Esophagus muscularis mucosa (tissue), 4 donors: ENCODE measurements at regions not wholly inside any gene's neighbourhood (a gene's known extent, or its start where the extent isn't known, plus 50 kb on each side); places are given as distances from the start of the nearest gene placed in this dataset.

ENCODE experiments used
- DNase-seq: peaks from one replicate; pipeline ENCODE4 v3.0.0-alpha.2; 2017; ENCODE audit errors: extremely low spot score
- H3K27ac ChIP-seq, 4 donors: fragments of 200-600 bp; sonication (generic); replicated peaks in 1 of 4; 1 replicate in 3 of 4; 2 replicates in 1 of 4; pipeline ENCODE4 v1.5.1; 2016 to 2019; ENCODE audit warnings: mild to moderate bottlenecking in 1 of 4
- H3K27me3 ChIP-seq, 4 donors: fragments of 200-600 bp; sonication (generic); one replicate each; pipeline versions ENCODE4 v1.5.1 to v1.6.0; 2016 to 2019
- H3K36me3 ChIP-seq, 4 donors: fragments of 200-600 bp; sonication (generic); one replicate each; pipeline ENCODE4 v1.5.1; 2016 to 2019
- H3K4me1 ChIP-seq, 4 donors: fragments of 200-600 bp; sonication (generic); one replicate each; pipeline ENCODE4 v1.5.1; 2016 to 2019
- H3K4me3 ChIP-seq, 4 donors: fragments of 200-600 bp; sonication (generic); 1 replicate in 2 of 4; 2 replicates in 2 of 4; pipeline ENCODE4 v1.5.1; 2016 to 2019; ENCODE audit warnings: mild to moderate bottlenecking in 4 of 4, moderate library complexity in 1 of 4
- H3K9me3 ChIP-seq, 4 donors: fragments of 200-600 bp; sonication (generic); 1 replicate in 3 of 4; 2 replicates in 1 of 4; pipeline ENCODE4 v1.5.1; 2016 to 2019
- EP300 ChIP-seq: sonication (generic); formaldehyde crosslinking; IDR thresholded peaks from one replicate; pipeline ENCODE4 v1.6.1; 2017; ENCODE audit warnings: antibody characterized with exemption
- POLR2A ChIP-seq: fragments of 450-650 bp; IDR thresholded peaks from one replicate; pipeline ENCODE4 v1.6.1; 2017; ENCODE audit warnings: antibody characterized with exemption, moderate library complexity, mild to moderate bottlenecking, low read depth
- POLR2AphosphoS5 ChIP-seq, 2 donors: sonication (generic); formaldehyde crosslinking; IDR thresholded peaks; one replicate each; pipeline ENCODE4 v1.6.1; 2017; ENCODE audit warnings: antibody characterized with exemption in 2 of 2
- whole genome bisulfite sequencing: methylation state at CpG from one replicate; pipeline ENCODE4 v1.1.5; 2018; 5-methylcytosine and 5-hydroxymethylcytosine counted together
- intact Hi-C: fragments of 100-400 bp; cut with DNase I; formaldehyde crosslinking; loops from one replicate; pipeline ENCODE4 v1.15.1; 2023
- TF ChIP-seq, protein P1 (sequence below), 3 experiments: fragments of 200-600 bp in 2 of 3; fragments of 450-650 bp in 1 of 3; sonication (generic) in 2 of 3; IDR thresholded peaks; one replicate each; pipeline ENCODE4 v1.5.1; 2017 to 2019; ENCODE audit warnings: antibody characterized with exemption in 3 of 3, mild to moderate bottlenecking in 2 of 3, moderate library complexity in 1 of 3

DNA sequence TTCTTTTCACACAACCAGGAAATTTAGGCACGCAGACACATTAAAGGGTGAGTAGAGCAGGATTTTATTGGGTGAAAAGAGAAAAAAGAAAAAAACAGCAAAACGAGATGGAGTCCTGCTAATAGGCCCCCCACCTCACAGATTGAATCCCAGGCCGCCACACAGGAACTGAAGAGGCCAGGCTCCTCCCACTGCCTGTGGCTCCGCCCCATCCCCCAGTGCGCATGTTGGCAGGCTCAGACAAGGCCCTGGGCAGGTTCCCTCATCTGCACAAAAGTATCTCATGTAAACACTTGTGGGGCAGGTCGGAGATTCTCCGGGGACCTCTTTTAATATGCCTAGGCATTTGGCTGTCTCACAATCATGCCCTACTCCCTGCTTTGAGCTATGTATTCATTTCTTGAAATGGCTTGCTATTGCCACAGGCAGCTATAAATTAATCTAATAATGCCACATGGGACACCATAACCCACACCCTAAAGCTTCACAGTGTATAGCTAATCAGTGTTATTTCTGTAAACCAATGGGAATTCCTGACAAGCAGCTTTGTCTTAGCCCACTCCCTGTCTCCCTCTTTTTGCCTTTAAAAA lies 76.2 kb upstream of the KIF5B start:
- H3K9me3 ChIP-seq, result no peaks in the 10 kb centered on the region
- TF ChIP-seq, protein P1, sequence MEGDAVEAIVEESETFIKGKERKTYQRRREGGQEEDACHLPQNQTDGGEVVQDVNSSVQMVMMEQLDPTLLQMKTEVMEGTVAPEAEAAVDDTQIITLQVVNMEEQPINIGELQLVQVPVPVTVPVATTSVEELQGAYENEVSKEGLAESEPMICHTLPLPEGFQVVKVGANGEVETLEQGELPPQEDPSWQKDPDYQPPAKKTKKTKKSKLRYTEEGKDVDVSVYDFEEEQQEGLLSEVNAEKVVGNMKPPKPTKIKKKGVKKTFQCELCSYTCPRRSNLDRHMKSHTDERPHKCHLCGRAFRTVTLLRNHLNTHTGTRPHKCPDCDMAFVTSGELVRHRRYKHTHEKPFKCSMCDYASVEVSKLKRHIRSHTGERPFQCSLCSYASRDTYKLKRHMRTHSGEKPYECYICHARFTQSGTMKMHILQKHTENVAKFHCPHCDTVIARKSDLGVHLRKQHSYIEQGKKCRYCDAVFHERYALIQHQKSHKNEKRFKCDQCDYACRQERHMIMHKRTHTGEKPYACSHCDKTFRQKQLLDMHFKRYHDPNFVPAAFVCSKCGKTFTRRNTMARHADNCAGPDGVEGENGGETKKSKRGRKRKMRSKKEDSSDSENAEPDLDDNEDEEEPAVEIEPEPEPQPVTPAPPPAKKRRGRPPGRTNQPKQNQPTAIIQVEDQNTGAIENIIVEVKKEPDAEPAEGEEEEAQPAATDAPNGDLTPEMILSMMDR (IDR thresholded peaks at IDR 0.05), result no peak
- no peak for TF ChIP-seq POLR2A
- no peak for TF ChIP-seq POLR2AphosphoS5 (IDR thresholded peaks at IDR 0.05)
- no peak for TF ChIP-seq EP300
- no peaks in the 10 kb centered on the region for H3K36me3 ChIP-seq
- DNase-seq, result no peak
- 92% methylated on average over 7 of the region's 7 CpGs for WGBS
- intact Hi-C loops, result no loop called here
- no peak overlapping the region for H3K4me3 ChIP-seq
- no peak overlapping the region for H3K27ac ChIP-seq
- no peaks in the 10 kb centered on the region for H3K27me3 ChIP-seq
- no peaks in the 10 kb centered on the region for H3K4me1 ChIP-seq

DNA sequence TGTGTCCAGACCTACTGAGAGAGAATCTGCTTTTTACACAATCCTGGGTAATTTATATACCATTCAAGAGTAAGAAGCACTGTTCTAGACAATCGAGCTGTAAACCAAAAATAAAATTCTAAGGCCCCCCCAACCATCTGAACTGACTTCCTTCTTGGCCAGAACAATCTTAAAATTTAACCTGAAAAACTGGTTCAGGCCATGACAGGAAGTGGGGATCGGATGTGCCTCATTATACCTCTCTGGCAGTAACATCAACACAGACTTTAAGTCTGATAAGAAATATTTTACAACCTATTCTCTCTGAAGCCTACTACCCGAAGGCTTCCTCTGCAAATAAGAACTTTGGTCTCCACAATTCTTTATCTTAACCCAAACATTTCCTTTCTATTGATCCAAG lies 75.2 kb upstream of the KIF5B start:
- TF ChIP-seq, protein P1 (IDR thresholded peaks at IDR 0.05), result no peak
- TF ChIP-seq POLR2A (no peak), EP300 (no peak), POLR2AphosphoS5 (IDR thresholded peaks at IDR 0.05) (no peak)
- no peaks in the 10 kb centered on the region for H3K27me3 ChIP-seq
- no peak overlapping the region for H3K27ac ChIP-seq
- DNase-seq, result no peak
- no peaks in the 10 kb centered on the region for H3K4me1 ChIP-seq
- no peak overlapping the region for H3K4me3 ChIP-seq
- intact Hi-C loops, result no loop called here
- H3K9me3 ChIP-seq, result no peaks in the 10 kb centered on the region
- WGBS, result 62% methylated on average over 3 of the region's 3 CpGs
- no peaks in the 10 kb centered on the region for H3K36me3 ChIP-seq

DNA sequence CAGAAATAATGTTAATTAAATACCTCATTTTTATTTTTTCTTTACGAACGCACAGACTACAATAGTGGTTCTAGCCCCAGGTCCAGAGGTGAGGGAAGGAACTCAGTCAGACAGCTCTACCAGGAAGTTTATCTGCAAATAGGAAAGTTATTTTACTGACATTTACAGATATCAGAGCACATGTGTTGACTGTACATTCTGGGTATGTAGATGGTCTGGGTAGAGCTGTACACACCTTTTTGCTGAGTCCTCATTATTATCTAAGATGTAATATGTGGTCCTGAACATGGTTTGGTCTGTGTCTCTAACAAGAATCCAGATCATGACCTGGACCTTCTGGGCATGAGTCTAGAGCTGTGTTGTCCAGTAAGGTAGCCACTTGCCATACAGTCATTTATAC lies 74.6 kb upstream of the KIF5B start:
- no peak for DNase-seq
- Histone ChIP-seq H3K36me3 (no peaks in the 10 kb centered on the region), H3K9me3 (no peaks in the 10 kb centered on the region), H3K27me3 (no peaks in the 10 kb centered on the region), H3K27ac (no peak overlapping the region), H3K4me3 (no peak overlapping the region), H3K4me1 (no peaks in the 10 kb centered on the region)
- intact Hi-C loops, result no loop called here
- no peak for TF ChIP-seq POLR2AphosphoS5 (IDR thresholded peaks at IDR 0.05)
- no peak for TF ChIP-seq EP300
- no peak for TF ChIP-seq POLR2A
- TF ChIP-seq, protein P1 (IDR thresholded peaks at IDR 0.05), result no peak
- 95% methylated on average over 2 of the region's 2 CpGs for WGBS

DNA sequence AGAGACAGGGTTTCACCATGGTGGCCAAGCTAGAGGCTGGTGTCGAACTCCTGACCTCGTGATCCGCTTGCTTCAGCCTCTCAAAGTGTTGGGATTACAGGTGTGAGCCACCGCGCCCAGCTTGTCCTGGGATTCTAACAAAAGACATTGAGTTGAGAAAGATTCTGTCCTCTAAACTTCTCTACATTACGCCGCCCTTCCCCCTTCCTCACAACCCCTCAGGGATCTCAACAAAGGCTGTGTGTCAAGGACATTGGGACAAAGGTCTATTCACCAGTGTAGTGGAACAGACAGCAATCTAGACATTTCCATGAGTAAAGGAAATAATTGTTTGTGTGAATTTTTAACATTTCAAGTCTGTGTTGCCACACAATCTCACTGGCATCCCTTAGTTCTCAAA lies 68.8 kb upstream of the KIF5B start:
- no peaks in the 10 kb centered on the region for H3K27me3 ChIP-seq
- DNase-seq, result no peak
- TF ChIP-seq POLR2A (no peak), EP300 (no peak), POLR2AphosphoS5 (IDR thresholded peaks at IDR 0.05) (no peak)
- TF ChIP-seq, protein P1 (IDR thresholded peaks at IDR 0.05), result no peak
- H3K36me3 ChIP-seq, result no peaks in the 10 kb centered on the region
- 82% methylated on average over 7 of the region's 7 CpGs for WGBS
- no peak overlapping the region for H3K27ac ChIP-seq
- H3K9me3 ChIP-seq, result no peaks in the 10 kb centered on the region
- H3K4me3 ChIP-seq, result no peak overlapping the region
- H3K4me1 ChIP-seq, result no peaks in the 10 kb centered on the region
- intact Hi-C loops, result no loop called here

DNA sequence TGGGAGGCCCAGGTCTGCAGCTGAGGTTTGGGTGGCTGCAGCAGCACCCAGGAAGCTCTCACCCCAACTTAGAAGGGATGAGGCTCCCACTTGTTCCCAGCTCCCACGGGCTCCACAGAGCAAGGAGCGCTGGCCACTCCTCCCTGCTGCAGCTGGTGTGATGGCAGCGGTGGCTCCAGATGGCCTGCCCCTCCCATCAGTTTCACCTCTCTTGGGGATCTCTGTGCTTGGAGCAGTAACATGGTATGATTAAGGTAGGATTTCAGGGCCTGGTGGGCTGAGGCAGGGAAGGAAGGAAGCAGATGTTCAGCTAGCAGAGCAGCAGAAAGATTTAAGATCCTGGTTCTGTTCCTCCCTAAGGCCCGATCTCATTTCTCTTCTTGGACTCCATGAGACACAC lies 66.8 kb upstream of the KIF5B start:
- Histone ChIP-seq H3K27ac (no peak overlapping the region), H3K9me3 (no peaks in the 10 kb centered on the region), H3K27me3 (no peaks in the 10 kb centered on the region), H3K4me3 (no peak overlapping the region), H3K36me3 (no peaks in the 10 kb centered on the region), H3K4me1 (no peaks in the 10 kb centered on the region)
- intact Hi-C loops, result no loop called here
- no peak for DNase-seq
- 62% methylated on average over 1 of the region's 4 CpGs for WGBS
- no peak for TF ChIP-seq POLR2AphosphoS5 (IDR thresholded peaks at IDR 0.05)
- no peak for TF ChIP-seq POLR2A
- TF ChIP-seq EP300, result no peak
- TF ChIP-seq, protein P1 (IDR thresholded peaks at IDR 0.05), result no peak
